HPDE6-E6E7 (cell line): ENCODE measurements at regions not wholly inside any gene's neighbourhood (a gene's known extent, or its start where the extent isn't known, plus 50 kb on each side); places are given as distances from the start of the nearest gene placed in this dataset.

Experiments used
- DNase-seq: peaks from one replicate; pipeline ENCODE4 v3.0.0; 2011; ENCODE audit warnings: missing footprints; ENCODE audit errors: extremely low spot score

- DNase-seq = no peak
These were observed 160.6 kb upstream of the BDNF start for GRCh38 chr11:27860811-27861210.

GRCh38 chr11:27858866-27859265, 158.6 kb upstream of the BDNF start:
- DNase-seq = no peak

GRCh38 chr11:27857588-27857987, 157.3 kb upstream of the BDNF start:
- DNase-seq = no peak

GRCh38 chr11:27857014-27857413, 156.8 kb upstream of the BDNF start:
- DNase-seq = no peak

GRCh38 chr11:27848423-27848822, 148.2 kb upstream of the BDNF start:
- DNase-seq = no peak

- no peak for DNase-seq
These were observed 147.2 kb upstream of the BDNF start for GRCh38 chr11:27847496-27847895.

- DNase-seq = no peak
These were observed 142.0 kb upstream of the BDNF start for GRCh38 chr11:27842290-27842689.

- no peak for DNase-seq
These were observed 140.8 kb upstream of the BDNF start for GRCh38 chr11:27841023-27841422.

- no peak for DNase-seq
These were observed 139.1 kb upstream of the BDNF start for GRCh38 chr11:27839226-27839913.

GRCh38 chr11:27838674-27839073, 138.4 kb upstream of the BDNF start:
- DNase-seq = no peak

- no peak for DNase-seq
These were observed 137.8 kb upstream of the BDNF start for GRCh38 chr11:27837895-27838563.

GRCh38 chr11:27830206-27830605, 130.0 kb upstream of the BDNF start:
- no peak for DNase-seq

GRCh38 chr11:27820249-27820648, 120.0 kb upstream of the BDNF start:
- no peak for DNase-seq

- DNase-seq = no peak
These were observed 115.9 kb upstream of the BDNF start for GRCh38 chr11:27816197-27816596.

GRCh38 chr11:27812341-27812740, 112.1 kb upstream of the BDNF start:
- no peak for DNase-seq

- no peak for DNase-seq
These were observed 107.3 kb upstream of the BDNF start for GRCh38 chr11:27807596-27807995.

- DNase-seq = no peak
These were observed 105.9 kb upstream of the BDNF start for GRCh38 chr11:27806122-27806521.

- DNase-seq = no peak
These were observed 96.0 kb upstream of the BDNF start for GRCh38 chr11:27795955-27796861.

GRCh38 chr11:27786864-27787263, 86.6 kb upstream of the BDNF start:
- no peak for DNase-seq

- DNase-seq = no peak
These were observed 86.1 kb upstream of the BDNF start for GRCh38 chr11:27786331-27786730.

GRCh38 chr11:27783701-27784355, 83.6 kb upstream of the BDNF start:
- DNase-seq = no peak

GRCh38 chr11:27777033-27777432, 76.8 kb upstream of the BDNF start:
- no peak for DNase-seq
